ENCODE measurements at regions not wholly inside any gene's neighbourhood (a gene's known extent, or its start where the extent isn't known, plus 50 kb on each side); places are given as distances from the start of the nearest gene placed in this dataset.

GRCh38 chr1:188270497-188270896, 1441.7 kb downstream of the PLA2G4A start:
- no peak for DNase-seq (ENCODE audit: low spot score)

GRCh38 chr1:188277771-188278170, 1449.0 kb downstream of the PLA2G4A start:
- DNase-seq (ENCODE audit: low spot score), result no peak

- DNase-seq (ENCODE audit: low spot score), result no peak
Observed at GRCh38 chr1:188281921-188282320, 1453.2 kb downstream of the PLA2G4A start.

DNA sequence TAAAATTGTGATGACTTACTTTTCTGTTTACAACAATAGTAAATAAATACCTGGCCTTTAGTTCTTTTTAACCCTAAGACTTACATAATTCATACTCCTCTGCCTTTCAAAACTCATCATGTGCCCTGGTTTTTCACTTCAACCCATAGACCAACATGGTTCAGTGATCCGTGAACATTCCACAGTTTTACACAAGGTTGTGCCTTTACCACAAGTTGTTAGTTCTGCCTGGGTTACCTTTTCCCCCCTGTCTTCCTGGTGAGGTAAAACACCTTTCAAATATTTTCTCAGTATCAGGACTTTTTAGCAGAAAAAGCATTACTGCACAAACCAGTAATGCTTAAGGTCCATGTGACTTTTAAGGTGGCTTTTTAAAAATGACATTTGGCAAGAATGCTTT, 1466.4 kb downstream of the PLA2G4A start:
- DNase-seq (ENCODE audit: low spot score), result no peak

DNA sequence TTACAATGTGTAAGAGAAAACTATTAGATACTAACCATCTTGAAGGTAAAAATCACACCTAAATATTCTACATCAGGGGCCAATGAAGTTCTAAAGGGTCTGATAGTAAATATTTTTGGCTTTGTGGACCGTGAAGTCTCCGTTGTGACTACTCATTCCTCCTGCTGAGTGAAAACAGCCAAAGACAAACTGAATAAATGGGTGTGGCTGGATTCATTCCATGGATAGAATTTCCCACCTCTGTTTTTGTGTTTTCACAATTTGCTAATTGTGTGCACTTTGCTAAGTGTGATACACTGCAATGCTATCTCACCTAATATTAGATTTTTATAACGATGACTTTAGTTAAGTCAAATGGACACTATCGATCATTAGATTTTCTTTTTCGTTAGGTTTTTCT, 1474.0 kb downstream of the PLA2G4A start:
- no peak for DNase-seq (ENCODE audit: low spot score)

GRCh38 chr1:188314557-188315137, 1485.9 kb downstream of the PLA2G4A start:
- peak; percentile 77 for DNase-seq (ENCODE audit: low spot score)

GRCh38 chr1:188317894-188318293, 1489.1 kb downstream of the PLA2G4A start:
- DNase-seq (ENCODE audit: low spot score), result peak; percentile 73

DNA sequence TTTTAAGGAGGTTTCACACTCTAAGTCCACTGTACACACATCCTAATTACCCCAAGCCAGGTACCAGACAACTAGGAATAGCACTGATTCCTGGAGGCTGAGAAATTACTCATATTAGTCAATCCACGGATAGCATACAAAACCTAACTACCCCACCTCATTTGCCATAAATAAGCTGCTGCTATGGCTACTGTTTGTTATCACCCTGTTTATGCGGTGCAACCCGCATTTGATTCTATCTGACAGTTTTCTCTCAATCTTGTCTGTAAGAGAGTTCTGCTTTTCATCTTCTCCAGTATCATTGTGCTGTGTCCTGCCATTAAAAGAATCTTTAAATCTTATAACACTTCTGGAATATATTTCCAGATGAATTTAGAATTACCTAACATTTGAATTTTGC, 1496.5 kb downstream of the PLA2G4A start:
- DNase-seq (ENCODE audit: low spot score), result peak; percentile 47

DNA sequence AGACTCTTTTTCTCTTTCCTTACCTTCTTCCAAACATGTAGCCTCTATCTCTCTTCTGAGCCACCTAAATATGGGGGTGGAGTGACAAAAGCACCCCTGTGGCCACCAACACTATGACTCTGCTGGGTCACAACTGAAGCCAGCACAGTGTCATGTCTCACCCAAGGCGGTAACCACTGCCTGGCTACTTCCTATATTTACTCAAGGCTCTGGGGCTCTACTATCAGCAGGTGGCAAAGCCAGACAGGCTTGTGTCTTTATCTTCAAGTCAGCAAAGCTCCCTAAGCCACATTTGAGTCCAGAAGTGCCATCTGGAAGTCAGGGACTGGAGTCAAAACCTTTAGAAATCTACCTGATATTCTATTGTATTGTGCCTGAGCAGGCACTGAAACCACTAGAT, 1515.2 kb downstream of the PLA2G4A start:
- no peak for DNase-seq (ENCODE audit: low spot score)

GRCh38 chr1:188350104-188350503, 1521.4 kb downstream of the PLA2G4A start:
- DNase-seq (ENCODE audit: low spot score), result no peak

GRCh38 chr1:188355082-188355481, 1526.3 kb downstream of the PLA2G4A start:
- no peak for DNase-seq (ENCODE audit: low spot score)

DNA sequence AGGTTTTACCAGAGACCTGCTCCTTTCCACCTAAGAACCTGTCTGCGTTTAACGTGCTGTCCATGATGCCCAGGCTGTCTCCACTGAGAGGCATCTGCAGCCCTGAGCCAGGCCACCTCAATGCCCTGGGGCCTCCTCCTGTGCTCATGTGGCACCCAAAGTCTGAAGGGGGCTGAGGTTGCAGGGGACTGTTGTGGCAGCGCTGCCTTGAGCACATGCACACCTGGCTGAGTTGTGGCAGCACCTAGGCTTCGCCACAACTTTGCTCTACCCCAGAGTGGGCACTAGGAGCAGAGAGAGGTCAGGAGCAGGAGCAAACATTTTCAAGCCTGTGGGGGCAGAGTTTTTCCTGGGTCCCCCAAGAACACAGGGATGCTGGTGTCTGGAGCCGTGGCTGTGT, 1527.1 kb downstream of the PLA2G4A start:
- no peak for DNase-seq (ENCODE audit: low spot score)

DNA sequence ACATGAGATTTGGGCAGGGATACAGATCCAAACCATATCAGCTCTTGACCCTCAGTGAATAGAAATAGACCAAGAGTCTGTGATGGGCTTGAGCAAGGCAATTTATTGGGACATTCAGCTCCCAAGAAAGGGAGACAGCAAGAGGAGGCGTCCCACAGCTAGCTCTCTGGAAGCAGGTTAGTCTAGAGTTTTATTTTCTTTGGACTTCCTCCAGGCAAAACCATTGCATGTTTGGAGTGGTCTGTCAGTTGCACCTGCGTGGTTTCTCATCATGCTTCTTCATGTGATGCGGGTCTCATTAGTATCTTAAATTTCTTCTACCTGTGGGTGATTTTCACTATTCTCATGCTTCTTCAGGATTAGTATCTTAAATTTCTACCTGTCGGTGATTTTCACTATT, 1530.6 kb downstream of the PLA2G4A start:
- DNase-seq (ENCODE audit: low spot score), result no peak

DNA sequence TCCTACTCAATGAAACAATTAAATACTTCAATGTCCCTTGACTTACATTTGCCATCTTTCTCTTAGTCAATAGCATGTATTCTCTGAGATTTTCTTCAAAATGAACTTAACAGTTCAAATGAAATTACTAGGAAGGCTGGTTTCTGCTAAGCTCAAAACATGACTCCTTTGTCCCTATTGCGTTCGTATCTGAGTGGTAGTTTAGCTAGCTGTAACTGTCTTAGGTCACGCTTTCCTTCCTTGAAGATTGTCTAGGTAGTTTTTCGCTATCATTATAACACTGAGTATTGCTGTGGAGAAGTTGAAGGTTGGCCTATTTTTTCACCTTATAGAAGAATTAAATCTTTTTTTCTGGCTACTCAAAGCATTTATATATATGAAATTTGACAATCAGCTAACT, 1535.2 kb downstream of the PLA2G4A start:
- DNase-seq (ENCODE audit: low spot score), result no peak

- no peak for DNase-seq (ENCODE audit: low spot score)
Observed at GRCh38 chr1:188364927-188365449, 1536.2 kb downstream of the PLA2G4A start.

- DNase-seq (ENCODE audit: low spot score), result no peak
Observed at GRCh38 chr1:188365874-188366273, 1537.1 kb downstream of the PLA2G4A start.

- no peak for DNase-seq (ENCODE audit: low spot score)
Observed at GRCh38 chr1:188367661-188368060, 1538.9 kb downstream of the PLA2G4A start.

GRCh38 chr1:188371295-188371806, 1542.6 kb downstream of the PLA2G4A start:
- DNase-seq (ENCODE audit: low spot score), result no peak

DNA sequence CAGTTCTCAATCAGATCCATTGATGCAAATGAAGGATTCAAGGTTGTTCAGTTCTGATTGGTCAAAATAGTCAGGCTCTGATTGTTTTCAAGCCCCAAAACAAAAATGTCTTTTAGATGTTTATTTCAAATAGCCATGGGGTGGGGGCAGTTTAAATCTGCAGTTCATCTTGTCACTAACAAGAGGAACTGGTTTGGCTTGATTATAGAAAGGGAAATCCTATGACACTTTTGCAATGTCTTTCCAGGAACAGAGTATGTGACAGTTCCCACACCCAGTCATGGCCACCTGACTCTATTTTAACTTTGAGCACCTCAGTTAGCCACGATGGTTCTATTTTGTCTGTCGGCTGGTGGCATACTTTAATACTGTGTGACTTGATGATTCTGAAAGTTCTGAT, 1544.1 kb downstream of the PLA2G4A start:
- no peak for DNase-seq (ENCODE audit: low spot score)

GRCh38 chr1:188382851-188383250, 1554.1 kb downstream of the PLA2G4A start:
- no peak for DNase-seq (ENCODE audit: low spot score)

DNA sequence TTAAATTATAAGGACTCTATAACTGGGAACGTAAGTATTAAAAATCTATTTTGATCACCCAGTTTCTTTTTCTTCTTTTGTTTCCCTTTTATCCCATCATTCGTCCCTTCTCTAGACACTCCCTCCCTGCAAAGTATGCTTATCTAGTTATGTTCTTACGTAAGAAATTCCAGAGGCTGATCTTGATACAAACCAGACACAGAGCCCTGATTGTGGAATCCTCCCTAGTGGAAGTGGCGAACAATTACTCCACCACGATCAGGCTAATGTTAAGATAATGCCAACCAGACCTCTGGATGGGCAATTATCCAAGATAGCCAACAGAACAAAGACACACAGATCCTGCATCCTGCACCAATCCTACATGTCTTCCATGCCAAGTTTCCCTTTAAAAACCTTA, 1557.4 kb downstream of the PLA2G4A start:
- peak; percentile 91 for DNase-seq (ENCODE audit: low spot score)

GRCh38 chr1:188386666-188387065, 1557.9 kb downstream of the PLA2G4A start:
- DNase-seq (ENCODE audit: low spot score), result no peak

DNA sequence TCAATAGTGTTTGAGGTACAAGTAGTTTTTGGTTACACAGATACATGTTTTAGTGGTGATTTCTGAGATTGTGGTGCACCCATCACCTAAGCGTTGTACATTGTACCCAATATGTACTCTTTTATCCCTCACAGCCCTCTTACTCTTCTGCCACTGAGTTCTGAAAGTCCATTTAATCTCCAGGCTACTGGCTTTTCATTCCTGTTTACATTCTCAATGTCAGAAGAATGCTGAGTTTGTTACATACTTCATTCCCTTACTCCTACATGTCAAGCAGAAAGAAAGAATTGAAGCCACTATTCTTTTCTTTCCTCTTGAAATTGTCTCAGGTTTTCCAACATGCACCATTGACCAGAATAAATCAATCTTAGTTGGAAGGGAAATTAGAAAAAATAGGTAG, 1565.9 kb downstream of the PLA2G4A start:
- no peak for DNase-seq (ENCODE audit: low spot score)

GRCh38 chr1:188397521-188397920, 1568.8 kb downstream of the PLA2G4A start:
- no peak for DNase-seq (ENCODE audit: low spot score)

All from SK-N-DZ (cell line).